ENCODE measurements at regions not wholly inside any gene's neighbourhood (a gene's known extent, or its start where the extent isn't known, plus 50 kb on each side); places are given as distances from the start of the nearest gene placed in this dataset.

- TF ChIP-seq CTCF (IDR thresholded peaks at IDR 0.05; ENCODE audit: control extremely low read depth in 1 of 3, insufficient read depth in 1 of 3, low read depth in 1 of 3, low read length in 3 of 3), result no peak
- no peak for TF ChIP-seq EZH2 (IDR thresholded peaks at IDR 0.05; ENCODE audit: low read depth, low read length, severe bottlenecking)
- TF ChIP-seq BACH1 (IDR thresholded peaks at IDR 0.05; ENCODE audit: low read length), result no peak
- TF ChIP-seq POLR2A (IDR thresholded peaks at IDR 0.05; ENCODE audit: control extremely low read depth in 1 of 2, low read depth in 2 of 2, low read length in 2 of 2), result no peak
- TF ChIP-seq HDAC2 (IDR thresholded peaks at IDR 0.05; ENCODE audit: borderline replicate concordance in 1 of 2, low read depth in 2 of 2, low read length in 2 of 2), result no peak
- no peak for TF ChIP-seq CEBPB (IDR thresholded peaks at IDR 0.05; ENCODE audit: low read depth, low read length)
- no peak for TF ChIP-seq POLR2AphosphoS5 (IDR thresholded peaks at IDR 0.05; ENCODE audit: low read depth, low read length)
- TF ChIP-seq ATF3 (IDR thresholded peaks at IDR 0.05; ENCODE audit: insufficient read depth, low read depth, low read length), result no peak
- no peak for TF ChIP-seq RXRA (IDR thresholded peaks at IDR 0.05; ENCODE audit: insufficient read depth, low read depth, low read length)
- no peak for TF ChIP-seq RAD21 (IDR thresholded peaks at IDR 0.05 in 1 of 2, conservative IDR thresholded peaks at IDR 0.05 in 1 of 2; ENCODE audit: low read depth in 2 of 2, low read length in 2 of 2)
- TF ChIP-seq MAFK (IDR thresholded peaks at IDR 0.05; ENCODE audit: low read depth, low read length), result no peak
- TF ChIP-seq GABPA (IDR thresholded peaks at IDR 0.05; ENCODE audit: borderline replicate concordance, insufficient read depth, low read length), result no peak
- TF ChIP-seq SP1 (IDR thresholded peaks at IDR 0.05; ENCODE audit: low read depth, low read length), result no peak
Observed at GRCh38 chr5:25500635-25501034, 855.9 kb upstream of the CDH10 start.

Measured in H1 (cell line).